HG03432 (cell line): ENCODE measurements at regions not wholly inside any gene's neighbourhood (a gene's known extent, or its start where the extent isn't known, plus 50 kb on each side); places are given as distances from the start of the nearest gene placed in this dataset.
"Not testable (repeated sequence)": the region's sequence is repeated elsewhere in the genome, so short reads cannot be mapped to it uniquely, and the experiment has no call there.

Experiments used
- ATAC-seq: cut with Tn5 transposase; IDR thresholded peaks from one replicate; pipeline ENCODE4 v1.9.1; 2021; ENCODE audit warnings: mild to moderate bottlenecking, moderate library complexity; ENCODE audit not compliant: unreplicated experiment

DNA sequence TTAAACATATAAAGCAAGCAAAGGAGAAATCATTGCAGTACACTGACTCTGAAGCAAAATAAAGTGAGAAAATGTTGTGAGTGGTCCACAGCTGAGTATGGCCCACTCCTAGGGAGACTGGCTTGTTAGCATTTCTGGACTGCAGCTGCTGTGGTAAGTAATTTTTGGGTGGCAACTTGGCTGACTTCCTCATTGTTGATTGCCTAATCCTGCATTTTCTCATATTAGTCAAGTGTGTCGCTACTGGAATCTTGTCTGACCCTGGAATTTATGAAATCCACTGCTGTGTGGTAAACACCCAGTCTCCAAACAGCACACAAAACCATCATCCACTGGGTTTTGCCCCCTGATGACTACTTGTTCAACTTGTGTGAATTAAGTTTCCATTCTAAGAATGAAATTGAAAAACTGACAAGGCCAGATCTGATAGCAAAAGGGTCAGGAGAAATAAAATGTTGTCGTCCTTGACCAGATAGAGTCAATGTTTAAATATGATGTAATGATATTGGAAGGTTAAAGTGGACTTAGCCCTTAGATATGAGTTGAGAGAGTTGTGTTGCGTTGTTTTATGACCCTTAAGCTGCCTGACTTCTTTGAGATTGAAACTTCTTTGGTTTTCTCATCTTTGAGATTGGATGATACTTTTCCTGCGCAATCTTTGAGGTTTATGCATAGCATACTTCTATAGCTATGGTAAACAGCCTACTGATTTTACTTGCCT, 106.6 kb upstream of the SEC22B start:
- not testable (repeated sequence) for ATAC-seq

- ATAC-seq, result not testable (repeated sequence)
Measured at GRCh38 chr1:120278259-120278610, 101.9 kb upstream of the SEC22B start.

DNA sequence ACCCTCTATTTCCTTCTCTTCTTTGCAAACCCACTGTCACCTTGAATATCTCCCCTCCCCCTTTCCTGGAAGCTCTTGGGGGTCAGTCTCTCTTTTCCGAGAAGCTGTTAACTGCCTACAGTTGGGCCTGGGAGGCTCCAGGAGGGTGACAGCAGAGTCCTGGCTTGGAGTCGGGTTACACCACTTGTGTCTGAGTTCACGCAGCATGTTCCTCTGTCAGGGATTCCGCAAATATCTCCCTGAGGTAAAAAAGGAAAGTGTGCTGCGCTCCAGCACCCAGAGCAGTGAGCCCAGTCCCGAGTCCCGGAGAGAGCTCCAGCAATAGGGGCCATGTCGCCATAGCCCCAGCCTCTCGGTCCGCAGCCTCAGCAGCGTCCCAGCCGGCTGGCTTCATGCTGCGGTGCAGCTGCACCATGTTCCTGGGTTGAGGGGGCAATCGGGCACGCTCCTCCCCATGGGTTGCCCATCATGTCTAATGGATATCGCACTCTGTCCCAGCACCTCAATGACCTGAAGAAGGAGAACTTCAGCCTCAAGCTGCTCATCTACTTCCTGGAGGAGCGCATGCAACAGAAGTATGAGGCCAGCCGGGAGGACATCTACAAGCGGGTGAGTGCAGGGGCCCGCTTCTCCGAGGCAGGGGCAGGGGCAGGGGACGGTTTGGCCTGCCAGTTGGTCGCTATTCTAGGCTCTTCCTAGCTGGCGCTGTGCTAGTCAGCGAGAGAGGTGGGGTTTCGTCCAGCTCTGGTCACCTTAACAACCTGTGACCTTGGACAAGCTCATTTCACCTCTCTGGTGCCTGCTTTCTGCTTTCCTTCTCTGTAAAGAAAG, 101.3 kb upstream of the SEC22B start:
- ATAC-seq, result not testable (repeated sequence)

DNA sequence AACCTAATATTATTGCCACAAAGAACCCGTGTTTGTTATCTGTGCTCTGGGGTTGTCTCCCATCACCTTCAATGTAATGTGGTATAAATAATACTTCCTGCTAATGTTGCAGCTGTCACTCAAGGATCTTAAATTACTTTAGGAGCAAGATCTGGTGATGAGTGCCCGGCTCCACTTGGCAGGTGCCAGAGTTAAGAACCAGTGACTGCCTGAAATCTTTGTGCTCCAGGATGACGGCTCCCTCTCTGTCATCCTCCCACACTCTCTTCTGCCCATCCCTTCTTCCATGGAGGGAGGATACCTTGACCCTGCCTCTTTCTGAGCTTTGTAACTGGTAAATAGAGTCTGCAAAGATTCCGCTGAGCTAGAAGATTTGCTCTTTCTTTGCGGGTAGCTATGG, 100.4 kb upstream of the SEC22B start:
- not testable (repeated sequence) for ATAC-seq

- not testable (repeated sequence) for ATAC-seq
Measured at GRCh38 chr1:120274438-120274837, 98.1 kb upstream of the SEC22B start.

DNA sequence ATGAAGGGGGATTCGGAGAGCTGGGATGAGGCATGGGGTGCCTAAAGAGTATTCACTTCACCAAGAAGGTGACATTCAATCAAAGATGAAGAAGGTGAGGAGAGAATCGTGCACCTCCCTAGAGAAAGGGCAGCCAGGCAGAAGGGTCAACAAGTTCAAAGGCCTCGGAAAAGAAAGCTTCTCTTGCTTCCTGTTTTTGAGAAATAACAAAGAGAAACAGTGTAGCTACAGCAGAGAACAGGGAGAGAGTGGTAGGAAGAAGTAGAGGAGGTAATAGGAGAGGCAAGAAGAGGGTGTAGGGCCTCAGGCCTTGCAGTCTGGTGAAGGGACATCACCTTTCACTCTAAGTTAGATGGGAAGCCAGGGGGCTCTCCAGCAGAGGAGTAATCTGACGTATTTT, 97.0 kb upstream of the SEC22B start:
- not testable (repeated sequence) for ATAC-seq

- not testable (repeated sequence) for ATAC-seq
Measured at GRCh38 chr1:120272242-120272641, 95.9 kb upstream of the SEC22B start.

- ATAC-seq, result not testable (repeated sequence)
Measured at GRCh38 chr1:120271561-120272221, 95.4 kb upstream of the SEC22B start.

DNA sequence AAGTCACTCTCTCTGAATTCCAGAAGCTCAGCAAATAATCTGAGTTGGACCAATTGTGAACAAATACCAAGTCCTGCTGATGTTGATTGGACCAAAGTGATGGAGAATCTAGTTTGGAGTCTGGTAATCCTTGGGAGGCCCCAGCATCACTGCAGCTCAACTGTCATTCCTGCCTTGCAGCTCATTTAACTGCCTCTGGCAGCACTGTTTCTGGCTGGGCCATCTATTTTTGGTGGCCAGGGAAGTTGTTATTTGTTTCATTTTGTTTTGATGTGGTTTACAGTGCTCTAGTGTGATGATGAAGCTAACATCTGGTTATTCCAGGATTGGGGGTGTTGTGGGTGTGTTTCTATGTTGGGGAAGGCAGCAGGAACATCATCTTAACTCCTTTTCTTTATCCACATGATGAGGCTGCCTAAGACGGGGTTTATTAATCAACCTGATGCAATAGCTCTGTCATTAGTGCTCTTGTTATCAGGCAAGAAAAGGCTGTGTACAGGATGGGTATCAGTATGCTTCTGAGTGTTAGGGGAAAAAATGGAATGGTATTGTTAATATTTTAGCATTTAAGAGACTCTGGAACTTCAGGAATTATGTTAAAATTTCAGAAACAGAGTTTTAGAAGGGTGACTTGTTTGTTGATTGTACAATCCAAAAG, 91.7 kb upstream of the SEC22B start:
- ATAC-seq, result not testable (repeated sequence)

- ATAC-seq, result not testable (repeated sequence)
Measured at GRCh38 chr1:120264564-120264963, 88.2 kb upstream of the SEC22B start.

DNA sequence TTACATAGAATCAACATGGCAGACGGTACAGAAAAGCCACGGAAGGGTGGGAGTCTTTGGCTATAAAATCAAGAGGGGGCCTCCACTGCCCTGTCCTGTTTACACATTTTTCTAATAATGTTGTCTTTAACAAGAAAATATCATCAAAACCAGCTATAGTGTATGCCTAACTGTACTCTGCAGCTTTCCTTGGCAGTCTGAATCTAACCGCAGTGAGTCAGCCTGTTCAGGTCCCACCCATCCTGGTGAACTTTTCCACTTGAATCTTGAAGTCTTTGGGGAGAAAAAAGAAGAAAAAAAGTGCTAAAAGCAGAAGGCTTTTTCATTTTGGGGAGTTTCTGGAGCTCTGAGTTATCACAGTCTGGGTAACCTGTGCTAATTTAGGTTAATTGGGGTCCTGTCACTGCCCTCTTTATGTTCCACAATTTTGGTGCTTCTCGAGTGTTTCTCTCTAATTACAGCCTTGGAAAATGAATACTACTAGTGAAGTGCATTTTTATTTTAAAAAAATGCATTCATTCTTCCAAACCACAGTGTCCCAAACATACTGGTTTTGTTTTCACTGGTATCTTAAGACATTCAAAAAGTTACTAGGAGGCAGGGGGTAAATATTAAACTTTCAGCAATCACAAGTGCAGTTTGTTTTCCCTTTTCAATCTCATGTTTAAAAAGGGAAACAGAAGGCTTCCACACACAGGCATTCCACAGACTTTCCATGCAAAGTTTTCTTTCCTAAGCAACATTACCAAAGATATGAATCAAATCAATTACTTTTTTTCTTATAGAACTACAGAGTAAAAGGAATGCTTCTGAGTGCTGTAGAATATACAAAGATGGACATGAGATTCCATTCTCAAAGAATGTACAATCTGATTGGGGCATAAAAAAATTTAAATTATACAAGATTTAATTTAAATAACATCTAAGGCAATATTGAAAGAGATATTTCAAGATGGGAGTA, 86.8 kb upstream of the SEC22B start:
- not testable (repeated sequence) for ATAC-seq

DNA sequence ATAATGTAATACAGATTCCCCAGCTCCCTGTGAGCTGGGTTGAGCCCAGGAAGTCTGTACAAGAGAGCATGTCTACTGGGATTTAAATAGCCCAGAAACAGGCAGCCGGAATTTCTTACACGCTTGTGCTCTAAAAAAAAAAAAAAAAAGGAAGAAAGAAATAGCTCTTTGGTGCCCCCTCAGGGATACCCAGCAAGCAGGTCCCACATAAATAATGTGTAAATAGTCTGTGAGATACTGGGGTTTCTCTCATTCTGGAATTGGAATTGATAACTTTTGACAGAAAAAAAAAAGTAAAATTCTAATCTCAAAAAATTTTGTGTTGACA, 81.4 kb upstream of the SEC22B start:
- not testable (repeated sequence) for ATAC-seq

DNA sequence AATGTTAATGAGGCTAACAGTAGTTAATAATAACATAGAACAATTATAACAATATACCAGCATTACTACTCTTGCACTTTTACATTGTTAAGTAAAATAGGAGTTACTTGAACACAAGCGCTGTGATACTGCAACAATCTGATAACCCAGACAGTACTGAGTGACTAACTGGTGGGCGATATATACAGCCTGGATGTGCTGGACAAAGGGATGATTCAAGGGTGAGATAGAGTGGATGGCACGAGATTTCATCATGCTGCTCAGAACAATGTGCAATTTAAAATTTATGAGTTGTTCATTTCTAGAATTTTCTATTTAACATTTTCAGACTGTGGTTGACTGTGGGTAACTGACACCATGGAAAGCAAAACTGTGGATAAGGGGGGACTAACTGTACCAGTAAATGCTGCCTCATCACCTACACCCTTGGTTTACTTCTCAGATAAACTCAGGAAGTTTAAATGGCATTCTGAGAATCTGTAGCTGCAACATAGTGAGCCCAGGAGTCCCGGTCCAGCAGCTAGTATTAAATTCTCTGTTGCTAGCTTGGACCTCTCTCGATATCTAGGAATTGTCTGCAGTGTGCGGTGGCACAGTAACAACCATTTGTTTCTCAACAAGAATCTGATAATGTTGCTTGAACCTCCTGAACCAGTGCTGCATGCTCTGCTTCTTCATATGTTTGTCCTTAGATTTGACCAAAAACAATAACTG, 80.9 kb upstream of the SEC22B start:
- not testable (repeated sequence) for ATAC-seq

DNA sequence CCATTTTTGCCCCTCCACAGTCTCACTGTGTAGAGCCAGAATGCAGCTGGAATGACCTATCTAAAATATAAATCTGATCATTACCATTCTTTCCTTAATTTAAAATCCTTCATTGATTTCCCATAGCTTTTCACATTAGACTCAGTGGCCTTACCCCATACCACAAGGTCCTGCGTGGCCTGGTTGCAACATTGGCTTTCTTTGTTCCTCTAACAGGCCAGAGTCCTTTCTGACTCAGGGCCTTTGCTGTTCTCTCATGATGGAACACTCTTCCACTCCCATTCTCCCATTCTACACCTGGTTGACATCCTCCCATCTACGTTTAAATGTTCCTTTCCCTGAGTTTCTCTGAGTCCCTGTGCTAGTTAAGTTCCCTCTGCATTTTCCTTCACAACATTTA, 74.4 kb upstream of the SEC22B start:
- ATAC-seq, result not testable (repeated sequence)

- ATAC-seq, result not testable (repeated sequence)
Measured at GRCh38 chr1:120248726-120249427, 72.6 kb upstream of the SEC22B start.

GRCh38 chr1:120248203-120248602, 71.9 kb upstream of the SEC22B start:
- ATAC-seq, result not testable (repeated sequence)

DNA sequence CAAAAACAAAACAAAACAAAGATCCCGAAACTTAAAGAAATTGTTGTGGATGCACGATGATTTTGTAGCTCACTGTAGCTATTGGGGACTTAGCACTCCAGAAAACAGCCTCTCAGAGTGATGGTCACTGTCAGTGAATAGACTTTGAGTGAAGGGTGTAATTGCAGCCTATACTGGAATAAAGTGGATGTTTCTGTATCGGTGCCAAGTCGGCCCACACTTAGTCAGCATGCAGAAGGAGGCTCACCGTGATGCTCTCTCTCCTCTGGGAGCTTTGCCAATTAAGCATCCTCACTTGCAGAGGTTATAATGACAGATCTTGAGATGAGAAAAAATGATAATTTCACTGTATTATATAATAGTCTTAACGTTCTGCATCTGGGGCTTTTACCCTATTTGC, 67.5 kb upstream of the SEC22B start:
- not testable (repeated sequence) for ATAC-seq

GRCh38 chr1:120242582-120242981, 66.3 kb upstream of the SEC22B start:
- not testable (repeated sequence) for ATAC-seq

GRCh38 chr1:120241868-120242267, 65.5 kb upstream of the SEC22B start:
- ATAC-seq, result not testable (repeated sequence)
